Esophagus muscularis mucosa (tissue), 4 donors: ENCODE measurements at regions not wholly inside any gene's neighbourhood (a gene's known extent, or its start where the extent isn't known, plus 50 kb on each side); places are given as distances from the start of the nearest gene placed in this dataset.

Source experiments
- DNase-seq: peaks from one replicate; pipeline ENCODE4 v3.0.0-alpha.2; 2017; ENCODE audit errors: extremely low spot score
- H3K27ac ChIP-seq, 4 donors: fragments of 200-600 bp; sonication (generic); replicated peaks in 1 of 4; 1 replicate in 3 of 4; 2 replicates in 1 of 4; pipeline ENCODE4 v1.5.1; 2016 to 2019; ENCODE audit warnings: mild to moderate bottlenecking in 1 of 4
- H3K27me3 ChIP-seq, 4 donors: fragments of 200-600 bp; sonication (generic); one replicate each; pipeline versions ENCODE4 v1.5.1 to v1.6.0; 2016 to 2019
- H3K36me3 ChIP-seq, 4 donors: fragments of 200-600 bp; sonication (generic); one replicate each; pipeline ENCODE4 v1.5.1; 2016 to 2019
- H3K4me1 ChIP-seq, 4 donors: fragments of 200-600 bp; sonication (generic); one replicate each; pipeline ENCODE4 v1.5.1; 2016 to 2019
- H3K4me3 ChIP-seq, 4 donors: fragments of 200-600 bp; sonication (generic); 1 replicate in 2 of 4; 2 replicates in 2 of 4; pipeline ENCODE4 v1.5.1; 2016 to 2019; ENCODE audit warnings: mild to moderate bottlenecking in 4 of 4, moderate library complexity in 1 of 4
- H3K9me3 ChIP-seq, 4 donors: fragments of 200-600 bp; sonication (generic); 1 replicate in 3 of 4; 2 replicates in 1 of 4; pipeline ENCODE4 v1.5.1; 2016 to 2019
- EP300 ChIP-seq: sonication (generic); formaldehyde crosslinking; IDR thresholded peaks from one replicate; pipeline ENCODE4 v1.6.1; 2017; ENCODE audit warnings: antibody characterized with exemption
- POLR2A ChIP-seq: fragments of 450-650 bp; IDR thresholded peaks from one replicate; pipeline ENCODE4 v1.6.1; 2017; ENCODE audit warnings: antibody characterized with exemption, moderate library complexity, mild to moderate bottlenecking, low read depth
- POLR2AphosphoS5 ChIP-seq, 2 donors: sonication (generic); formaldehyde crosslinking; IDR thresholded peaks; one replicate each; pipeline ENCODE4 v1.6.1; 2017; ENCODE audit warnings: antibody characterized with exemption in 2 of 2
- WGBS: methylation state at CpG from one replicate; pipeline ENCODE4 v1.1.5; 2018; 5-methylcytosine and 5-hydroxymethylcytosine counted together
- intact Hi-C: fragments of 100-400 bp; cut with DNase I; formaldehyde crosslinking; loops from one replicate; pipeline ENCODE4 v1.15.1; 2023
- TF ChIP-seq, protein P1 (sequence below), 3 experiments: fragments of 200-600 bp in 2 of 3; fragments of 450-650 bp in 1 of 3; sonication (generic) in 2 of 3; IDR thresholded peaks; one replicate each; pipeline ENCODE4 v1.5.1; 2017 to 2019; ENCODE audit warnings: antibody characterized with exemption in 3 of 3, mild to moderate bottlenecking in 2 of 3, moderate library complexity in 1 of 3

DNA sequence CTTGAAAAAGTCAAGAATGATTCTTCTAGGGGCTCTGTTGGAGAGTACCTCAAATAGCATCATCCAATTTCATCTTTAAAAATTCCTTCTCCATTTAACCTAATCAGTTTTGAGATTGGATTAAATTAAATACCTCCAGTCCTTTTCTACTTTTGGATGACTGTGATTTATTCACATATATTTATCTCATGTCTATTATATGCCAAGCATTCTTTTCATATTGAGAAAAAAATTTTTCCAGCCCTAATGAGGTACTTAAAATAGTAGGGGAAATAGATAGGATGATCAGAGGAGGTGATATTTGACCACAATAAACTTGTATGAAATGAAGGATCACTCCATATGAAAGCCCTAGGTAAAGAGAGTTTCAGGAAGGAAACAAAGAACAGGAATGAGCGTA is 250.1 kb downstream of the MAT2B start:
- Histone ChIP-seq H3K27me3 (no peaks in the 10 kb centered on the region), H3K4me3 (no peak overlapping the region), H3K4me1 (no peaks in the 10 kb centered on the region), H3K9me3 (peaks cover 0 to 3% (median 0%) of the 10 kb centered on the region in 4 donors), H3K27ac (no peak overlapping the region), H3K36me3 (no peaks in the 10 kb centered on the region)
- intact Hi-C loops, result no loop called here
- DNase-seq, result no peak
- 87% methylated on average over 1 of the region's 1 CpG for WGBS
- TF ChIP-seq, protein P1, sequence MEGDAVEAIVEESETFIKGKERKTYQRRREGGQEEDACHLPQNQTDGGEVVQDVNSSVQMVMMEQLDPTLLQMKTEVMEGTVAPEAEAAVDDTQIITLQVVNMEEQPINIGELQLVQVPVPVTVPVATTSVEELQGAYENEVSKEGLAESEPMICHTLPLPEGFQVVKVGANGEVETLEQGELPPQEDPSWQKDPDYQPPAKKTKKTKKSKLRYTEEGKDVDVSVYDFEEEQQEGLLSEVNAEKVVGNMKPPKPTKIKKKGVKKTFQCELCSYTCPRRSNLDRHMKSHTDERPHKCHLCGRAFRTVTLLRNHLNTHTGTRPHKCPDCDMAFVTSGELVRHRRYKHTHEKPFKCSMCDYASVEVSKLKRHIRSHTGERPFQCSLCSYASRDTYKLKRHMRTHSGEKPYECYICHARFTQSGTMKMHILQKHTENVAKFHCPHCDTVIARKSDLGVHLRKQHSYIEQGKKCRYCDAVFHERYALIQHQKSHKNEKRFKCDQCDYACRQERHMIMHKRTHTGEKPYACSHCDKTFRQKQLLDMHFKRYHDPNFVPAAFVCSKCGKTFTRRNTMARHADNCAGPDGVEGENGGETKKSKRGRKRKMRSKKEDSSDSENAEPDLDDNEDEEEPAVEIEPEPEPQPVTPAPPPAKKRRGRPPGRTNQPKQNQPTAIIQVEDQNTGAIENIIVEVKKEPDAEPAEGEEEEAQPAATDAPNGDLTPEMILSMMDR (IDR thresholded peaks at IDR 0.05), result no peak
- TF ChIP-seq EP300 (no peak), POLR2AphosphoS5 (IDR thresholded peaks at IDR 0.05) (no peak), POLR2A (no peak)

DNA sequence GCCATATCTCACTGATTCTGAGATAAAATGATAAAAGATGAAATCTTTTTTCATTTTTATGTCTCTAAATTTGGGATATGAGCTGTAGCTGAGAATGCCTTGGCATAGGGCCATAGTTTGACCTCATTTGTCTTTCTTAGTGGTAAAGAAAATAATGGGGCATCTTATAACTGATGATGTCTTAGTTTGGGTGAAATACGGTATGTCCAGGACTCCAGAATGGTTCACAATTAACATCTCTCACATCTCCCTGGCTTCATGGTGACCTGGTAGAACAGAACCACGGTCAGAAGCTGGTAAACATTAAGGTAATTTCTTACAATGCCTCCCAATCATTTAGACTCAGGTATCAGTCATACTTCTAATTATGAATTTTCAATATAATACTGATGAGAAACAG is 250.8 kb downstream of the MAT2B start:
- no peak for TF ChIP-seq EP300
- no peak for TF ChIP-seq POLR2A
- no peak for TF ChIP-seq POLR2AphosphoS5 (IDR thresholded peaks at IDR 0.05)
- TF ChIP-seq, protein P1 (IDR thresholded peaks at IDR 0.05), result no peak
- no peaks in the 10 kb centered on the region for H3K4me1 ChIP-seq
- no peaks in the 10 kb centered on the region for H3K27me3 ChIP-seq
- H3K4me3 ChIP-seq, result no peak overlapping the region
- H3K27ac ChIP-seq, result no peak overlapping the region
- WGBS, result 85% methylated on average over 2 of the region's 2 CpGs
- peaks cover 0 to 3% (median 0%) of the 10 kb centered on the region in 4 donors for H3K9me3 ChIP-seq
- intact Hi-C loops, result no loop called here
- DNase-seq, result no peak
- no peaks in the 10 kb centered on the region for H3K36me3 ChIP-seq

DNA sequence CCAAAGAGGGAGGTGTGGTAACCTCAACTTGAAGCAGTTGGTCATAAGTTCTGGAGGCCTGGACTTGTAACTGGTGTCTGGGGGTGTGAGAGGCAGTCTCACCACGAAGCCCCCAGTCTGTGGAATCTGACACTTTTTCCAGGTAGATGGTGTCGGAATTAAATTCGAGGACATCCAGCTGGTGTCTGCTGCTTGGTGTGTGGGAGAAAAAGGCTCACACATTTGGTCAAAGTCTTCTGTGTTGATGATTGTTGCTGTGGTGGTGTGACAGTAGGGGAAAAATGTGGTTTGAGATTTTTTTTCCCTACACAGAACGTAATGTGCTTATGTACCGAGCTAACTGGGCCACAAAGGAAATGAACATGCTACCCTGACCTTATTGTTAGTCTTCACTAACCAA is 251.9 kb downstream of the MAT2B start:
- no peak overlapping the region for H3K27ac ChIP-seq
- TF ChIP-seq EP300 (no peak), POLR2AphosphoS5 (IDR thresholded peaks at IDR 0.05) (no peak), POLR2A (no peak)
- TF ChIP-seq, protein P1 (IDR thresholded peaks at IDR 0.05), result no peak
- WGBS, result 71% methylated on average over 5 of the region's 5 CpGs

DNA sequence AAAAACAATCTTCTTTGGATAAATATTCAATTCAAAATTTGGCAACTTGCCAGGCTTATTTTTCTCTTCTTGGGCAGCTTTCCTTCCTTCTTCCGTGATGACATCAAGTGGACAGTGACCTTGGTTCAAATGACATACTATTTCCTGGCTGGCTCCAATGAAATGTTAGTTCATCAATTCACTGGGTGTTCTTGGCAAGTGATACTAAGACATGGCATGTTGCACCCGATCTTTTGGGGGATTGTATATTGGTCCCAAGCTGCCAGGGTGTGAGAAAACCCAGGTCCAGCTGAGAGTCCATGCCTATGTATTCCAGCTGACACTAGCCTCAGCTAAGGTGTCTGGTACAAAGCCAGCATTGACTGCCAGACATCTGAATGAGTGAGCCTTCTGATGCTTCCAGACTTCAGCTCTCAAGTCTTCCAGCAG is 252.9 kb downstream of the MAT2B start:
- TF ChIP-seq, protein P1 (IDR thresholded peaks at IDR 0.05), result no peak
- no peak for TF ChIP-seq POLR2A
- no peak for TF ChIP-seq POLR2AphosphoS5 (IDR thresholded peaks at IDR 0.05)
- intact Hi-C loops, result no loop called here
- no peak overlapping the region for H3K4me3 ChIP-seq
- H3K9me3 ChIP-seq, result peaks cover 0 to 3% (median 0%) of the 10 kb centered on the region in 4 donors
- H3K4me1 ChIP-seq, result no peaks in the 10 kb centered on the region
- 37% methylated on average over 2 of the region's 2 CpGs for WGBS
- DNase-seq, result no peak
- no peaks in the 10 kb centered on the region for H3K36me3 ChIP-seq
- H3K27me3 ChIP-seq, result no peaks in the 10 kb centered on the region
- no peak overlapping the region for H3K27ac ChIP-seq

More for the DNA sequence above, 251.9 kb downstream of the MAT2B start:
- no peak for DNase-seq
- peaks cover 0 to 3% (median 0%) of the 10 kb centered on the region in 4 donors for H3K9me3 ChIP-seq
- no peak overlapping the region for H3K4me3 ChIP-seq
- H3K36me3 ChIP-seq, result no peaks in the 10 kb centered on the region
- no peaks in the 10 kb centered on the region for H3K27me3 ChIP-seq
- intact Hi-C loops, result no loop called here
- no peaks in the 10 kb centered on the region for H3K4me1 ChIP-seq

DNA sequence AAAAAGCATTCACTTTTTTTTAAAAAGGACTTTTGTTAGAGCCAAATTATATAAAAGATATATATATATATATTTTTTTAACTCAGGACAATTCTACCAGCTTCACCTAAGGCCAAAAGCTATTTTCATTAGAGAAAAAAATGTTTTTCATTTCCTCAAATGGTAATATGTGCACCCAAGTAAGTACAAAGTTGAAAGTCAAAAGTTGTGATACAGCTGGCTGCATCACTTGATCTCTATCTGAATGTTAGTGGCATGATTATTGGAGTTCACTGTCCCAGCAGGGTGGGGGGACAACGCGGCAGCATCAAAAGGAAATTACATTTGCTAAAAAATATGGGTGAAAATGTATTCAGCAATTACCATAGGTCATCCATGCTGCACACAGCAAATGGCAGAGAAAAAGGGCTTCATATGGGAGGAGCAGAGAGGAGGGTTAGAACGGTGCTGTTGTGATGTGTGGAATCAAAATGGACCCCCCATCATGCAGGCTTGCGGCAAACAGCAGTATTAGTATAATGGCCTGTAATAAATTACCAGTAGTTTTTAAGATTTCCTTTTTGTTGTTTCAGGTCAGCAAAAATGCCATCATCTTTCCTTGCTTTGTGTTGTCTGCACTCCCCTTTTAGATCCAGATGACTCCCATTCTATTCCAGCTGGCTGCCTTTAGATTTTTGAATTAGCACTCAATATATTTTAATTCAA is 253.7 kb downstream of the MAT2B start:
- Histone ChIP-seq H3K36me3 (no peaks in the 10 kb centered on the region), H3K9me3 (peaks cover 0 to 3% (median 0%) of the 10 kb centered on the region in 4 donors), H3K4me1 (no peaks in the 10 kb centered on the region), H3K4me3 (no peak overlapping the region), H3K27ac (no peak overlapping the region), H3K27me3 (no peaks in the 10 kb centered on the region)
- WGBS, result 78% methylated on average over 4 of the region's 4 CpGs
- TF ChIP-seq POLR2AphosphoS5 (IDR thresholded peaks at IDR 0.05), result no peak
- TF ChIP-seq EP300, result no peak
- no peak for TF ChIP-seq POLR2A
- TF ChIP-seq, protein P1 (IDR thresholded peaks at IDR 0.05), result no peak
- DNase-seq, result no peak
- intact Hi-C loops, result no loop called here
